Calu3 (cell line): ENCODE measurements at regions not wholly inside any gene's neighbourhood (a gene's known extent, or its start where the extent isn't known, plus 50 kb on each side); places are given as distances from the start of the nearest gene placed in this dataset.

Experiments used
- BruUV-seq: library from RNA; stranded (reverse); fragments of 400-500 nt; replicated peaks from 2 replicates; lab custom pipeline; 2021; lab: Mats Ljungman, UMichigan
- CTCF ChIA-PET: fragments of 300-600 bp; sonication (Branson Sonifier 250); formaldehyde crosslinking; loops from one replicate; lab custom pipeline; 2022; ENCODE audit warnings: antibody characterized with exemption; lab: Charles Lee
- DNase-seq: peaks from one replicate; pipeline ENCODE4 v3.0.0; 2022
- H3K27ac Mint-ChIP-seq: one replicate; pipeline ENCODE4 v1.8.0; 2022; ENCODE audit warnings: mixed read lengths; ENCODE audit not compliant: unreplicated experiment
- H3K27me3 Mint-ChIP-seq: one replicate; pipeline ENCODE4 v1.8.0; 2022; ENCODE audit warnings: mixed read lengths; ENCODE audit not compliant: unreplicated experiment
- H3K36me3 Mint-ChIP-seq: one replicate; pipeline ENCODE4 v1.8.0; 2022; ENCODE audit warnings: mild to moderate bottlenecking, moderate library complexity, mixed read lengths; ENCODE audit not compliant: insufficient read depth, unreplicated experiment
- H3K4me1 Mint-ChIP-seq: one replicate; pipeline ENCODE4 v1.8.0; 2022; ENCODE audit warnings: mild to moderate bottlenecking, low read depth, mixed read lengths; ENCODE audit not compliant: unreplicated experiment
- H3K4me3 Mint-ChIP-seq: one replicate; pipeline ENCODE4 v1.8.0; 2022; ENCODE audit warnings: mild to moderate bottlenecking, low read depth, moderate library complexity, mixed read lengths; ENCODE audit not compliant: unreplicated experiment
- H3K9me3 Mint-ChIP-seq: one replicate; pipeline ENCODE4 v1.8.0; 2022; ENCODE audit warnings: low read depth, mixed read lengths; ENCODE audit not compliant: unreplicated experiment
- intact Hi-C: fragments of 100-400 bp; cut with micrococcal nuclease; formaldehyde crosslinking; loops from one replicate; pipeline ENCODE4 v1.10.0; 2022; ENCODE audit not compliant: unreplicated experiment
- TF ChIP-seq, protein P1 (sequence below): fragments of 200-600 bp; IDR thresholded peaks from one replicate; pipeline ENCODE4 v1.8.0; 2022; ENCODE audit warnings: antibody characterized with exemption; ENCODE audit not compliant: unreplicated experiment

DNA sequence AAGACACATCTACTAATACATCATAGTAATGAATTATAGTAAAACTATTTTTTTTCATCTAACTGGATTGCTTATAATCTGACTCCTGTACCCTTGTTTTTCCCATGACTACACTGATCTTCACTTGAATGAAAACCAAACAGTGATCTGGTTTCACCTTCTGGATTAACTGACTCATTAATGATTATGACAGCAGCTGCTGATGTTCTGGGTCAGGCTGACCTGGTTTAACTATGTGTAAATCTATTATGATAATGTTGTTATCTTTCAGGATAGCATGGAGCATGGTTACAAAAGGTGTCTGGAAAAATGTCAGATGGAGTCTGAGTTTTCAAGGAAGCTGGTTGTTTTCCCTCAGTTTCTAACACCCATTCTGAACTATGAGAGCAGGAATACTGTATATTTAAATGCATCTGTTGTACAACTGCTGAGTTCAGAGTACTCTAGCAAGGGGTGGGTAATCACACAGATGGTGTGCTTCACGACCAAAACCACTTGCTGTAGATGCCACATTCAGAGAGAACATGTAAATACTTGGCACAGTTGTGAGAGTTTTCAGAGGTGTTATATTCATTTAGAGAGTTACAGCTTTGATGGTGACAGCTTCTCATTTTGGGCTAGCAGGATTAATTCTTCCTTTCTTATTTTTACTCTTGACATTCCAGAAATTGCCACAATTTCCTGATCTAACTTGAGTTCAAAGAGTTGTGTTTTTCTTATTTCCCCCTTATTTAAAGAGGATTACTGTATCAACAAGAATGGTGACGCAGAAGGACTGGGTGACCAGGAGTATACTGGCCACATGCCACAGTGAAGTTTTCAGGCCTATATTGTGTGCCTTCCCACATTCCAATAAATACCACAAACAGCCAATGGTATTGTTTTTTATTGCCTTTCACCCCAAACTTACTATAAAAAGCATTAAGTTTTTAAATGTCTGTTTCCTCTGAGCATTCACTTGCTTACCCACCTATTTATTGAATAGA lies 249.7 kb upstream of the TET2 start:
- Mint-ChIP-seq H3K27ac (no peak overlapping the region), H3K4me1 (peaks cover 5% of the 10 kb centered on the region), H3K9me3 (peaks cover 6% of the 10 kb centered on the region), H3K36me3 (no peaks in the 10 kb centered on the region), H3K27me3 (no peaks in the 10 kb centered on the region), H3K4me3 (no peak overlapping the region)
- CTCF ChIA-PET = no interaction called here
- BruUV-seq = no TSS peak
- intact Hi-C loops = no loop called here
- TF ChIP-seq, protein P1, sequence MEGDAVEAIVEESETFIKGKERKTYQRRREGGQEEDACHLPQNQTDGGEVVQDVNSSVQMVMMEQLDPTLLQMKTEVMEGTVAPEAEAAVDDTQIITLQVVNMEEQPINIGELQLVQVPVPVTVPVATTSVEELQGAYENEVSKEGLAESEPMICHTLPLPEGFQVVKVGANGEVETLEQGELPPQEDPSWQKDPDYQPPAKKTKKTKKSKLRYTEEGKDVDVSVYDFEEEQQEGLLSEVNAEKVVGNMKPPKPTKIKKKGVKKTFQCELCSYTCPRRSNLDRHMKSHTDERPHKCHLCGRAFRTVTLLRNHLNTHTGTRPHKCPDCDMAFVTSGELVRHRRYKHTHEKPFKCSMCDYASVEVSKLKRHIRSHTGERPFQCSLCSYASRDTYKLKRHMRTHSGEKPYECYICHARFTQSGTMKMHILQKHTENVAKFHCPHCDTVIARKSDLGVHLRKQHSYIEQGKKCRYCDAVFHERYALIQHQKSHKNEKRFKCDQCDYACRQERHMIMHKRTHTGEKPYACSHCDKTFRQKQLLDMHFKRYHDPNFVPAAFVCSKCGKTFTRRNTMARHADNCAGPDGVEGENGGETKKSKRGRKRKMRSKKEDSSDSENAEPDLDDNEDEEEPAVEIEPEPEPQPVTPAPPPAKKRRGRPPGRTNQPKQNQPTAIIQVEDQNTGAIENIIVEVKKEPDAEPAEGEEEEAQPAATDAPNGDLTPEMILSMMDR = no peak
- DNase-seq = no peak

DNA sequence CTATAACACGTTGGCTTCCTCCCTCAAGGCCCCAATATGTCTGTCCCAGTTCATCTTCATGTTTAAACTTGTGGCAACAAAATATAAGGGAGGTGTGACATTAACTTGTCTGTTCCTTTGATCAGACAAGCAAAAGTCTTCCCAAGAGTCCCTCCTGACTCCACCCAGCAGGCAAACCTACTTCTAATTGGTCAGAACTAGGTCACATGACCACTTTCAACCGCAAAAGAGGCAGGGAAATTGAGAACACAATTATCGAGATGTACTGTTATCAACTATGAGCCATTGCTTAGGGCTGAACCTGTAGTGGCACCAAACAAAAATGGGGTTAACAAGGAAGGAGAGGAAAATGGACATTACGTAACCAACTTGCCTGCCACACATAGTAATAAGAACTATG lies 246.8 kb upstream of the TET2 start:
- intact Hi-C loops = no loop called here
- peaks cover 6% of the 10 kb centered on the region for H3K9me3 Mint-ChIP-seq
- H3K4me3 Mint-ChIP-seq = no peak overlapping the region
- BruUV-seq = no TSS peak
- H3K27ac Mint-ChIP-seq = no peak overlapping the region
- H3K36me3 Mint-ChIP-seq = no peaks in the 10 kb centered on the region
- no peak for DNase-seq
- TF ChIP-seq, protein P1 = no peak
- CTCF ChIA-PET = no interaction called here
- H3K27me3 Mint-ChIP-seq = no peaks in the 10 kb centered on the region
- peaks cover 7% of the 10 kb centered on the region for H3K4me1 Mint-ChIP-seq

- no peak for DNase-seq
- TF ChIP-seq, protein P1 = no peak
- H3K4me3 Mint-ChIP-seq = no peak overlapping the region
- no peak overlapping the region for H3K27ac Mint-ChIP-seq
- H3K27me3 Mint-ChIP-seq = no peaks in the 10 kb centered on the region
- H3K36me3 Mint-ChIP-seq = no peaks in the 10 kb centered on the region
- H3K4me1 Mint-ChIP-seq = peaks cover 8% of the 10 kb centered on the region
- CTCF ChIA-PET = no interaction called here
- no TSS peak for BruUV-seq
- intact Hi-C loops = no loop called here
- peaks cover 6% of the 10 kb centered on the region for H3K9me3 Mint-ChIP-seq
Measured at GRCh38 chr4:104901438-104901837, 245.2 kb upstream of the TET2 start.

GRCh38 chr4:104901961-104902605 lies 244.6 kb upstream of the TET2 start:
- peaks cover 6% of the 10 kb centered on the region for H3K9me3 Mint-ChIP-seq
- intact Hi-C loops = no loop called here
- H3K4me3 Mint-ChIP-seq = no peak overlapping the region
- H3K36me3 Mint-ChIP-seq = no peaks in the 10 kb centered on the region
- no peaks in the 10 kb centered on the region for H3K27me3 Mint-ChIP-seq
- CTCF ChIA-PET = no interaction called here
- no peak overlapping the region for H3K27ac Mint-ChIP-seq
- TF ChIP-seq, protein P1 = no peak
- BruUV-seq = no TSS peak
- no peak for DNase-seq
- peaks cover 14% of the 10 kb centered on the region for H3K4me1 Mint-ChIP-seq
